NB4 (cell line): ENCODE measurements at regions not wholly inside any gene's neighbourhood (a gene's known extent, or its start where the extent isn't known, plus 50 kb on each side); places are given as distances from the start of the nearest gene placed in this dataset.

Experiments
- CTCF ChIP-seq: IDR thresholded peaks from one replicate; pipeline ENCODE4 v1.5.1; 2012; ENCODE audit warnings: low read depth, low read length
- MAX ChIP-seq: IDR thresholded peaks from 2 replicates; pipeline ENCODE4 v1.6.1; 2011; ENCODE audit warnings: low read depth, low read length
- MYC ChIP-seq: IDR thresholded peaks from 2 replicates; pipeline ENCODE4 v1.6.1; 2011; ENCODE audit warnings: low read depth, low read length
- POLR2A ChIP-seq: IDR thresholded peaks from 2 replicates; pipeline ENCODE4 v1.6.1; 2011; ENCODE audit warnings: mild to moderate bottlenecking; ENCODE audit not compliant: insufficient read length; ENCODE audit errors: extremely low read depth

- TF ChIP-seq MAX: no peak
- TF ChIP-seq CTCF: no peak
- no peak for TF ChIP-seq POLR2A
- no peak for TF ChIP-seq MYC
Observed at GRCh38 chr5:169417676-169418075, 116.7 kb upstream of the SLIT3 start.
